Prostate gland (tissue), 2 donors: ENCODE measurements at regions not wholly inside any gene's neighbourhood (a gene's known extent, or its start where the extent isn't known, plus 50 kb on each side); places are given as distances from the start of the nearest gene placed in this dataset.

ENCODE experiments used
- CTCF ChIP-seq, 4 experiments: fragments of 200-600 bp in 2 of 4; fragments of 450-650 bp in 2 of 4; sonication (generic) in 2 of 4; IDR thresholded peaks; 1 replicate in 3 of 4; 2 replicates in 1 of 4; pipeline ENCODE4 v1.5.1; 2016 to 2019; ENCODE audit warnings: antibody characterized with exemption in 4 of 4, mild to moderate bottlenecking in 2 of 4, moderate library complexity in 2 of 4
- POLR2A ChIP-seq: fragments of 450-650 bp; IDR thresholded peaks from one replicate; pipeline ENCODE4 v1.6.1; 2016; ENCODE audit warnings: antibody characterized with exemption, mild to moderate bottlenecking
- POLR2AphosphoS5 ChIP-seq: sonication (generic); formaldehyde crosslinking; IDR thresholded peaks from one replicate; pipeline ENCODE4 v1.6.1; 2017; ENCODE audit warnings: antibody characterized with exemption

DNA sequence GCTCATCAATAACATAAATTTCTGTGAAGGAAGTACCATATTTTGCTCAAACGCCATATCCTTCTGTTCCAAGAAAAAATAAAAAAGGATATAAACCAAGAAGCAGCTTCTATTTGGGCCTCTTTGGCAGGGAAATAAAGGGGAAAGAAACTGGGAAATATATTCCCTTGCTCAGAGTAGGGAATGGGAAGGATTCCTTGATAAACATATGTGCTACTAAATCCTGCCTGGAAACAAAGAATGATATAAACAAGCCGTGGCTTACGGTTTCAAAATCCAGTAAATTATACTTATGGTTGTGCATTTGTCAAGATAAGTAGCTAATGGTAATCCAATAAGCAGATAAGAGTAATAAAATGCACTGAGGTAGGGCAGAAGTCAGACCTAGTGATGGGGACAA, 481.6 kb downstream of the NTRK2 start:
- TF ChIP-seq POLR2AphosphoS5, result no peak
- no peak for TF ChIP-seq POLR2A
- TF ChIP-seq CTCF (IDR thresholded peaks at IDR 0.05), result no peak
